GM23338 (cell line): ENCODE measurements at regions not wholly inside any gene's neighbourhood (a gene's known extent, or its start where the extent isn't known, plus 50 kb on each side); places are given as distances from the start of the nearest gene placed in this dataset.

ENCODE experiments used
- ATAC-seq: fragments of 200-7000 bp; cut with Tn5 transposase; 3 replicates; pipeline ENCODE4 v1.9.1; 2020
- DNase-seq: peaks from one replicate; pipeline ENCODE4 v3.0.0-alpha.2; 2015; ENCODE audit warnings: low spot score
- H2AFZ ChIP-seq: fragments of 200-600 bp; sonication (generic); 2 replicates; pipeline ENCODE4 v1.8.0; 2016; ENCODE audit warnings: antibody characterized with exemption, mild to moderate bottlenecking, moderate library complexity
- H3F3A ChIP-seq: fragments of 200-600 bp; sonication (generic); replicated peaks from 2 replicates; pipeline ENCODE4 v1.8.0; 2017; ENCODE audit warnings: antibody characterized with exemption, mixed run types, low read depth
- H3K27ac ChIP-seq: fragments of 200-600 bp; sonication (generic); 2 replicates; pipeline ENCODE4 v1.6.1; 2016; ENCODE audit warnings: low read depth
- H3K27me3 ChIP-seq: fragments of 200-600 bp; sonication (generic); 2 replicates; pipeline ENCODE4 v1.8.0; 2016; ENCODE audit warnings: mild to moderate bottlenecking, mixed run types, moderate library complexity; ENCODE audit not compliant: insufficient read depth
- H3K36me3 ChIP-seq: fragments of 200-600 bp; sonication (generic); 2 replicates; pipeline ENCODE4 v1.8.0; 2016; ENCODE audit warnings: mild to moderate bottlenecking; ENCODE audit not compliant: insufficient read depth
- H3K4me1 ChIP-seq: fragments of 200-600 bp; sonication (generic); 2 replicates; pipeline ENCODE4 v1.8.0; 2016; ENCODE audit warnings: mild to moderate bottlenecking, moderate library complexity; ENCODE audit not compliant: insufficient read depth
- H3K4me2 ChIP-seq: fragments of 200-600 bp; sonication (generic); 2 replicates; pipeline ENCODE4 v1.7.1; 2017; ENCODE audit warnings: mixed run types
- H3K4me3 ChIP-seq: fragments of 200-600 bp; sonication (generic); 2 replicates; pipeline ENCODE4 v1.6.1; 2016; ENCODE audit warnings: mixed run types
- H3K79me2 ChIP-seq: fragments of 200-600 bp; sonication (generic); replicated peaks from 2 replicates; pipeline ENCODE4 v1.8.0; 2017; ENCODE audit warnings: mild to moderate bottlenecking; ENCODE audit not compliant: insufficient read depth
- H3K9me2 ChIP-seq: fragments of 200-600 bp; sonication (generic); 2 replicates; pipeline ENCODE4 v1.8.0; 2017; ENCODE audit not compliant: insufficient read depth
- H4K20me1 ChIP-seq: fragments of 200-600 bp; sonication (generic); replicated peaks from 2 replicates; pipeline ENCODE4 v1.8.0; 2017; ENCODE audit warnings: mild to moderate bottlenecking; ENCODE audit not compliant: insufficient read depth
- H3K27ac Mint-ChIP-seq: 2 replicates; pipeline ENCODE4 v1.8.0; 2020; ENCODE audit warnings: inconsistent platforms, mild to moderate bottlenecking, moderate library complexity, mixed read lengths
- H3K27me3 Mint-ChIP-seq: 3 replicates; pipeline ENCODE4 v1.8.0; 2022; ENCODE audit warnings: low read depth, mild to moderate bottlenecking, moderate library complexity, mixed read lengths, inconsistent platforms; ENCODE audit not compliant: insufficient read depth, poor library complexity
- H3K36me3 Mint-ChIP-seq: 3 replicates; pipeline ENCODE4 v1.8.0; 2021; ENCODE audit warnings: low read depth, mild to moderate bottlenecking, inconsistent platforms, moderate library complexity, mixed read lengths
- H3K4me1 Mint-ChIP-seq: 3 replicates; pipeline ENCODE4 v1.8.0; 2020; ENCODE audit warnings: mild to moderate bottlenecking, inconsistent platforms, mixed read lengths
- H3K4me3 Mint-ChIP-seq: 3 replicates; pipeline ENCODE4 v1.8.0; 2021; ENCODE audit warnings: moderate library complexity, mild to moderate bottlenecking, inconsistent platforms, mixed read lengths
- H3K9me3 Mint-ChIP-seq: 3 replicates; pipeline ENCODE4 v1.8.0; 2020; ENCODE audit warnings: moderate library complexity, mild to moderate bottlenecking, inconsistent platforms, mixed read lengths
- CREB1 ChIP-seq: fragments of 250-450 bp; sonication (Bioruptor Pico); IDR thresholded peaks from 2 replicates; pipeline ENCODE4 v1.5.0; 2020; ENCODE audit warnings: low read depth, mild to moderate bottlenecking, moderate library complexity
- EZH2 ChIP-seq: fragments of 200-600 bp; sonication (generic); IDR thresholded peaks from one replicate; pipeline ENCODE4 v1.8.0; 2017; ENCODE audit warnings: antibody characterized with exemption, mild to moderate bottlenecking, low read depth; ENCODE audit not compliant: unreplicated experiment
- EZH2phosphoT487 ChIP-seq: fragments of 200-600 bp; sonication (generic); IDR thresholded peaks from one replicate; pipeline ENCODE4 v1.8.1; 2018; ENCODE audit warnings: antibody characterized with exemption; ENCODE audit not compliant: unreplicated experiment
- JUNB ChIP-seq: IDR thresholded peaks from one replicate; pipeline ENCODE4 v1.6.1; 2016; ENCODE audit warnings: antibody characterized with exemption; ENCODE audit not compliant: unreplicated experiment
- POLR2AphosphoS5 ChIP-seq: IDR thresholded peaks from 2 replicates; pipeline ENCODE4 v1.6.1; 2016; ENCODE audit warnings: antibody characterized with exemption, low read depth
- STAT1 ChIP-seq: IDR thresholded peaks from one replicate; pipeline ENCODE4 v1.6.1; 2016; ENCODE audit warnings: antibody characterized with exemption; ENCODE audit not compliant: unreplicated experiment
- ZNF114 ChIP-seq: fragments of 250-450 bp; sonication (Bioruptor Pico); IDR thresholded peaks from 2 replicates; pipeline ENCODE4 v1.5.0; 2020; ENCODE audit warnings: mild to moderate bottlenecking, moderate library complexity
- TF ChIP-seq, protein P1 (sequence below): fragments of 250-450 bp; sonication (Bioruptor Pico); IDR thresholded peaks from 2 replicates; pipeline ENCODE4 v1.5.0; 2020; ENCODE audit warnings: mild to moderate bottlenecking, moderate library complexity
- TF ChIP-seq, protein P2 (sequence below): IDR thresholded peaks from 2 replicates; pipeline ENCODE4 v1.6.1; 2016; ENCODE audit warnings: antibody characterized with exemption
- TF ChIP-seq, protein P3 (sequence below), 2 experiments: fragments of 200-600 bp in 1 of 2; sonication (generic) in 1 of 2; conservative IDR thresholded peaks; 2 replicates each; pipeline versions ENCODE4 v1.5.1 to v1.6.1; 2016 to 2017; ENCODE audit warnings: antibody characterized with exemption in 2 of 2, low read depth in 2 of 2, mild to moderate bottlenecking in 2 of 2, moderate library complexity in 1 of 2

DNA sequence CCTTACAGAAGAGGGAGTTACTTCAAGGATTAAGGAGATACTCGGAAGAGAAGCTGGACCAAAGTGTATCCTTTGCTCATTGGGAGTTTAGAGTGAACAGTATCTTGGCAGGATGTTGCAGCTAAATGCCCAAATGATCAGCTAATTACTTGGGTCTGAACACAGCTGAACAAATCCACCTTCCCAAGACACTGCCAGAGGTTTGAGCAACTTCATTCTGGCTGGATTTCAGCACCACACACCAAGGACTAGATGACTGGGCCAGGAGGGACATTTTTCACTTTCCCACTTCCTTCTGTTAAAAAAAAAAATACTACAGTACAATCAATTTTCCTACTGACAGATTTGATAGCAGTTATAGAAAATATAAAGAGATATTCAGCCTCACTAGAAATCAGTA is 324.6 kb downstream of the MID1IP1 start (continued):
- TF ChIP-seq, protein P1, sequence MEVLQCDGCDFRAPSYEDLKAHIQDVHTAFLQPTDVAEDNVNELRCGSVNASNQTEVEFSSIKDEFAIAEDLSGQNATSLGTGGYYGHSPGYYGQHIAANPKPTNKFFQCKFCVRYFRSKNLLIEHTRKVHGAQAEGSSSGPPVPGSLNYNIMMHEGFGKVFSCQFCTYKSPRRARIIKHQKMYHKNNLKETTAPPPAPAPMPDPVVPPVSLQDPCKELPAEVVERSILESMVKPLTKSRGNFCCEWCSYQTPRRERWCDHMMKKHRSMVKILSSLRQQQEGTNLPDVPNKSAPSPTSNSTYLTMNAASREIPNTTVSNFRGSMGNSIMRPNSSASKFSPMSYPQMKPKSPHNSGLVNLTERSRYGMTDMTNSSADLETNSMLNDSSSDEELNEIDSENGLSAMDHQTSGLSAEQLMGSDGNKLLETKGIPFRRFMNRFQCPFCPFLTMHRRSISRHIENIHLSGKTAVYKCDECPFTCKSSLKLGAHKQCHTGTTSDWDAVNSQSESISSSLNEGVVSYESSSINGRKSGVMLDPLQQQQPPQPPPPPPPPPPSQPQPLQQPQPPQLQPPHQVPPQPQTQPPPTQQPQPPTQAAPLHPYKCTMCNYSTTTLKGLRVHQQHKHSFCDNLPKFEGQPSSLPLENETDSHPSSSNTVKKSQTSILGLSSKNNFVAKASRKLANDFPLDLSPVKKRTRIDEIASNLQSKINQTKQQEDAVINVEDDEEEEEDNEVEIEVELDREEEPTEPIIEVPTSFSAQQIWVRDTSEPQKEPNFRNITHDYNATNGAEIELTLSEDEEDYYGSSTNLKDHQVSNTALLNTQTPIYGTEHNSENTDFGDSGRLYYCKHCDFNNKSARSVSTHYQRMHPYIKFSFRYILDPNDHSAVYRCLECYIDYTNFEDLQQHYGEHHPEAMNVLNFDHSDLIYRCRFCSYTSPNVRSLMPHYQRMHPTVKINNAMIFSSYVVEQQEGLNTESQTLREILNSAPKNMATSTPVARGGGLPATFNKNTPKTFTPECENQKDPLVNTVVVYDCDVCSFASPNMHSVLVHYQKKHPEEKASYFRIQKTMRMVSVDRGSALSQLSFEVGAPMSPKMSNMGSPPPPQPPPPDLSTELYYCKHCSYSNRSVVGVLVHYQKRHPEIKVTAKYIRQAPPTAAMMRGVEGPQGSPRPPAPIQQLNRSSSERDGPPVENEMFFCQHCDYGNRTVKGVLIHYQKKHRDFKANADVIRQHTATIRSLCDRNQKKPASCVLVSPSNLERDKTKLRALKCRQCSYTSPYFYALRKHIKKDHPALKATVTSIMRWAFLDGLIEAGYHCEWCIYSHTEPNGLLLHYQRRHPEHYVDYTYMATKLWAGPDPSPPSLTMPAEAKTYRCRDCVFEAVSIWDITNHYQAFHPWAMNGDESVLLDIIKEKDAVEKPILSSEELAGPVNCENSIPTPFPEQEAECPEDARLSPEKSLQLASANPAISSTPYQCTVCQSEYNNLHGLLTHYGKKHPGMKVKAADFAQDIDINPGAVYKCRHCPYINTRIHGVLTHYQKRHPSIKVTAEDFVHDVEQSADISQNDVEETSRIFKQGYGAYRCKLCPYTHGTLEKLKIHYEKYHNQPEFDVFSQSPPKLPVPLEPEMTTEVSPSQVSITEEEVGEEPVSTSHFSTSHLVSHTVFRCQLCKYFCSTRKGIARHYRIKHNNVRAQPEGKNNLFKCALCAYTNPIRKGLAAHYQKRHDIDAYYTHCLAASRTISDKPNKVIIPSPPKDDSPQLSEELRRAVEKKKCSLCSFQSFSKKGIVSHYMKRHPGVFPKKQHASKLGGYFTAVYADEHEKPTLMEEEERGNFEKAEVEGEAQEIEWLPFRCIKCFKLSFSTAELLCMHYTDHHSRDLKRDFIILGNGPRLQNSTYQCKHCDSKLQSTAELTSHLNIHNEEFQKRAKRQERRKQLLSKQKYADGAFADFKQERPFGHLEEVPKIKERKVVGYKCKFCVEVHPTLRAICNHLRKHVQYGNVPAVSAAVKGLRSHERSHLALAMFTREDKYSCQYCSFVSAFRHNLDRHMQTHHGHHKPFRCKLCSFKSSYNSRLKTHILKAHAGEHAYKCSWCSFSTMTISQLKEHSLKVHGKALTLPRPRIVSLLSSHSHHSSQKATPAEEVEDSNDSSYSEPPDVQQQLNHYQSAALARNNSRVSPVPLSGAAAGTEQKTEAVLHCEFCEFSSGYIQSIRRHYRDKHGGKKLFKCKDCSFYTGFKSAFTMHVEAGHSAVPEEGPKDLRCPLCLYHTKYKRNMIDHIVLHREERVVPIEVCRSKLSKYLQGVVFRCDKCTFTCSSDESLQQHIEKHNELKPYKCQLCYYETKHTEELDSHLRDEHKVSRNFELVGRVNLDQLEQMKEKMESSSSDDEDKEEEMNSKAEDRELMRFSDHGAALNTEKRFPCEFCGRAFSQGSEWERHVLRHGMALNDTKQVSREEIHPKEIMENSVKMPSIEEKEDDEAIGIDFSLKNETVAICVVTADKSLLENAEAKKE (CRISPR knock-in tag), result no peak
- no peak for TF ChIP-seq STAT1
- no peak for TF ChIP-seq ZNF114
- TF ChIP-seq JUNB, result no peak
- TF ChIP-seq EZH2phosphoT487, result no peak
- no peak for TF ChIP-seq CREB1
- TF ChIP-seq EZH2, result no peak
- TF ChIP-seq, protein P2, sequence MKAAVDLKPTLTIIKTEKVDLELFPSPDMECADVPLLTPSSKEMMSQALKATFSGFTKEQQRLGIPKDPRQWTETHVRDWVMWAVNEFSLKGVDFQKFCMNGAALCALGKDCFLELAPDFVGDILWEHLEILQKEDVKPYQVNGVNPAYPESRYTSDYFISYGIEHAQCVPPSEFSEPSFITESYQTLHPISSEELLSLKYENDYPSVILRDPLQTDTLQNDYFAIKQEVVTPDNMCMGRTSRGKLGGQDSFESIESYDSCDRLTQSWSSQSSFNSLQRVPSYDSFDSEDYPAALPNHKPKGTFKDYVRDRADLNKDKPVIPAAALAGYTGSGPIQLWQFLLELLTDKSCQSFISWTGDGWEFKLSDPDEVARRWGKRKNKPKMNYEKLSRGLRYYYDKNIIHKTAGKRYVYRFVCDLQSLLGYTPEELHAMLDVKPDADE, result no peak

DNA sequence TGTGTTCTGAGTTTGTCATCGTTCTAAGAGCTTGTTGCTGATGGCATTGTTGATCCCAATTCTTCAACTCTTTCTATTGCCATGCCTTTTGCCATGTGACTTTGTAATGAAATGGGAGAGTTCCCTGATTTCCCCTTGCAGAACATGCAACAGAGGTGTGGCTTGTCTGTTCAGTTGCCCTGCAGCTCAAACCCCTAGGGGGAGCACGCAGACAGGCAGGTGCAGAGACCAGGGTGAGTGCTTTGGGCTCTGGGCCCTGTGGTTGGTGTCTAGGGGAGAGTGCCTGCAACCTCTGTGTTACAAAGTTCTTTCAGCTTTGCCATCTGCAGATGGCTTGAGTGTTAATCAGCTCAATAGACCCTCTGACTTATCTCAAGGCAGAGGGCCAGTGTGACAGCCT is 332.7 kb downstream of the MID1IP1 start:
- Mint-ChIP-seq H3K27ac (no peak overlapping the region), H3K4me1 (peaks cover 6% of the 10 kb centered on the region; the same call in 2 of the 3 replicates), H3K27me3 (no peaks in the 10 kb centered on the region), H3K36me3 (0 out of 3 replicates have a peak, but pooled peaks cover 2% of the 10 kb centered on the region), H3K4me3 (no peak overlapping the region), H3K9me3 (peaks cover 3% of the 10 kb centered on the region; the same call in 1 of the 3 replicates)
- H2AFZ ChIP-seq, result no peak overlapping the region
- no peak overlapping the region for H3K27ac ChIP-seq
- peak; percentile 24 for DNase-seq
- TF ChIP-seq POLR2AphosphoS5 (no peak), ZNF114 (no peak), EZH2phosphoT487 (no peak), EZH2 (no peak), CREB1 (no peak)
- TF ChIP-seq, protein P3, sequence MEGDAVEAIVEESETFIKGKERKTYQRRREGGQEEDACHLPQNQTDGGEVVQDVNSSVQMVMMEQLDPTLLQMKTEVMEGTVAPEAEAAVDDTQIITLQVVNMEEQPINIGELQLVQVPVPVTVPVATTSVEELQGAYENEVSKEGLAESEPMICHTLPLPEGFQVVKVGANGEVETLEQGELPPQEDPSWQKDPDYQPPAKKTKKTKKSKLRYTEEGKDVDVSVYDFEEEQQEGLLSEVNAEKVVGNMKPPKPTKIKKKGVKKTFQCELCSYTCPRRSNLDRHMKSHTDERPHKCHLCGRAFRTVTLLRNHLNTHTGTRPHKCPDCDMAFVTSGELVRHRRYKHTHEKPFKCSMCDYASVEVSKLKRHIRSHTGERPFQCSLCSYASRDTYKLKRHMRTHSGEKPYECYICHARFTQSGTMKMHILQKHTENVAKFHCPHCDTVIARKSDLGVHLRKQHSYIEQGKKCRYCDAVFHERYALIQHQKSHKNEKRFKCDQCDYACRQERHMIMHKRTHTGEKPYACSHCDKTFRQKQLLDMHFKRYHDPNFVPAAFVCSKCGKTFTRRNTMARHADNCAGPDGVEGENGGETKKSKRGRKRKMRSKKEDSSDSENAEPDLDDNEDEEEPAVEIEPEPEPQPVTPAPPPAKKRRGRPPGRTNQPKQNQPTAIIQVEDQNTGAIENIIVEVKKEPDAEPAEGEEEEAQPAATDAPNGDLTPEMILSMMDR (conservative IDR thresholded peaks at IDR 0.05; ENCODE audit: low read depth in 2 of 2), result peak; percentile 50 to 69
- H3K27me3 ChIP-seq, result no peaks in the 10 kb centered on the region
- ATAC-seq, result peak; percentile 91
- no peaks in the 10 kb centered on the region for H3F3A ChIP-seq
- H3K4me1 ChIP-seq, result no peaks in the 10 kb centered on the region
- H3K4me3 ChIP-seq, result no peak overlapping the region
- H4K20me1 ChIP-seq, result no peaks in the 10 kb centered on the region
- no peaks in the 10 kb centered on the region for H3K79me2 ChIP-seq
- H3K36me3 ChIP-seq, result no peaks in the 10 kb centered on the region
- H3K9me2 ChIP-seq, result no peaks in the 10 kb centered on the region
- H3K4me2 ChIP-seq, result no peak overlapping the region
